Mesothelial cell of epicardium (in vitro differentiated cells): ENCODE measurements at regions not wholly inside any gene's neighbourhood (a gene's known extent, or its start where the extent isn't known, plus 50 kb on each side); places are given as distances from the start of the nearest gene placed in this dataset.

Experiments
- DNase-seq, 2 experiments: peaks; one replicate each; pipeline ENCODE4 v3.0.0; 2021; ENCODE audit warnings: low spot score in 2 of 2; ENCODE audit not compliant: unreplicated experiment in 2 of 2
- H3K27ac Mint-ChIP-seq: 2 replicates; pipeline ENCODE4 v1.8.0; 2021; ENCODE audit warnings: mixed read lengths
- H3K27me3 Mint-ChIP-seq: 2 replicates; pipeline ENCODE4 v1.8.0; 2021; ENCODE audit warnings: low read depth, mixed read lengths
- H3K36me3 Mint-ChIP-seq: 2 replicates; pipeline ENCODE4 v1.8.0; 2021; ENCODE audit warnings: mixed read lengths
- H3K4me1 Mint-ChIP-seq: 2 replicates; pipeline ENCODE4 v1.8.0; 2021; ENCODE audit warnings: mixed read lengths
- H3K4me3 Mint-ChIP-seq: 2 replicates; pipeline ENCODE4 v1.8.0; 2021; ENCODE audit warnings: mild to moderate bottlenecking, moderate library complexity, mixed read lengths
- H3K9me3 Mint-ChIP-seq: 2 replicates; pipeline ENCODE4 v1.8.0; 2021; ENCODE audit warnings: mixed read lengths
- TF ChIP-seq, protein P1 (sequence below): fragments of 200-600 bp; sonication (generic); IDR thresholded peaks from one replicate; pipeline ENCODE4 v1.5.0; 2021; ENCODE audit warnings: antibody characterized with exemption; ENCODE audit not compliant: unreplicated experiment

DNA sequence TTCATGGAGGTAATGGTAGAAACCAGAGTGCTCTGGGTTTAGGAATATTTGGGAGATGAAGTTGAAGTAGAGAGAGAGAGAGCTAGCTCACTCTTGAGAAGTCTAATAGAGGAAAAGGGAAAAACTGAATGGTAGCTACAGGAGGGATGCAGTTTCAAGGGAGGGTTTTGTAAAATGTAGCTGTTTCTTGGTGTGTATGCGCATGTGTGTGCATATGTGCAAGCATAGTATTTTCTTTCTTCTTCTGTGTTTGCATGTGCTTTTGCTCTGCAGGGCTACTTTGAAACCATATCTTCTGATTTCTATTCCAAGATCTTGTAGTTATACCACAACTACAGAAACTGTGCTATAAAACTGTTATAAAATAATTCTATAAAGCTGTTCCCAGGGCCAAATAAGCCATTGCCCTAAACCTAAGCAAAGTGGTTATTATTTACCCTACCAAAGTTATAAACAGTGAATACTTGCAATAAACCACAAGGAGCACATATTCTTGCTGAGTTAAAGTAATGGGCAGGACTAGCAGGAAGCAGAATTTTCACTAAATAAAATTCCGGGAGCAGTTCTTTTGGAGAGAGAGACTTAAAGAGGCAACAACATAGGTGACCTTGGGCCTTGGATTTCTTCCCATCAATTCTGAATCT, 145.3 kb upstream of the ZNF521 start:
- no peak for DNase-seq
- TF ChIP-seq, protein P1, sequence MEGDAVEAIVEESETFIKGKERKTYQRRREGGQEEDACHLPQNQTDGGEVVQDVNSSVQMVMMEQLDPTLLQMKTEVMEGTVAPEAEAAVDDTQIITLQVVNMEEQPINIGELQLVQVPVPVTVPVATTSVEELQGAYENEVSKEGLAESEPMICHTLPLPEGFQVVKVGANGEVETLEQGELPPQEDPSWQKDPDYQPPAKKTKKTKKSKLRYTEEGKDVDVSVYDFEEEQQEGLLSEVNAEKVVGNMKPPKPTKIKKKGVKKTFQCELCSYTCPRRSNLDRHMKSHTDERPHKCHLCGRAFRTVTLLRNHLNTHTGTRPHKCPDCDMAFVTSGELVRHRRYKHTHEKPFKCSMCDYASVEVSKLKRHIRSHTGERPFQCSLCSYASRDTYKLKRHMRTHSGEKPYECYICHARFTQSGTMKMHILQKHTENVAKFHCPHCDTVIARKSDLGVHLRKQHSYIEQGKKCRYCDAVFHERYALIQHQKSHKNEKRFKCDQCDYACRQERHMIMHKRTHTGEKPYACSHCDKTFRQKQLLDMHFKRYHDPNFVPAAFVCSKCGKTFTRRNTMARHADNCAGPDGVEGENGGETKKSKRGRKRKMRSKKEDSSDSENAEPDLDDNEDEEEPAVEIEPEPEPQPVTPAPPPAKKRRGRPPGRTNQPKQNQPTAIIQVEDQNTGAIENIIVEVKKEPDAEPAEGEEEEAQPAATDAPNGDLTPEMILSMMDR, result no peak
- Mint-ChIP-seq H3K9me3 (peaks cover 32% of the 10 kb centered on the region), H3K36me3 (peaks cover 9% of the 10 kb centered on the region), H3K27ac (peak overlapping the region; percentile 73), H3K4me1 (peaks cover 20% of the 10 kb centered on the region), H3K4me3 (no peak overlapping the region), H3K27me3 (no peaks in the 10 kb centered on the region)

DNA sequence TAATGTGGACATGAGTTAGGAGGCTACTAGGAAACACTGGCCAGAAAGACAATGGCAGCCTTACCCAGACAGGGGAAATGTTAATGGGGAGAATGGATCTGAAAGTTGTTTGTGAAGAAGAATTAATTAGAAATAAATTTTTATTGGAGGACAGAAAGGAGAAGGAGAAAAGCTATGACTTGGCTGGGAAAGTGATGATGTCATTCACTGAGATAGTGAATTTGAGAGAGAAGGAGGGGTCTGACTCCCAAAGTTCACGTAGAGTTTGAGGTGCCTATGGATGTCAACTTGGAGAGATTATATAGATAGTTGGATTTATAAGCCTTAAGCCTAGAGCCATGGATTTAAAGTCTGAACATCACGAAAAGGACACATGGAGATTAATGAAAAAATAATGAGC, 144.6 kb upstream of the ZNF521 start:
- TF ChIP-seq, protein P1, result no peak
- no peaks in the 10 kb centered on the region for H3K27me3 Mint-ChIP-seq
- H3K9me3 Mint-ChIP-seq, result peaks cover 32% of the 10 kb centered on the region
- peaks cover 9% of the 10 kb centered on the region for H3K36me3 Mint-ChIP-seq
- peaks cover 20% of the 10 kb centered on the region for H3K4me1 Mint-ChIP-seq
- no peak overlapping the region for H3K4me3 Mint-ChIP-seq
- peak overlapping the region; percentile 73 for H3K27ac Mint-ChIP-seq
- no peak for DNase-seq

DNA sequence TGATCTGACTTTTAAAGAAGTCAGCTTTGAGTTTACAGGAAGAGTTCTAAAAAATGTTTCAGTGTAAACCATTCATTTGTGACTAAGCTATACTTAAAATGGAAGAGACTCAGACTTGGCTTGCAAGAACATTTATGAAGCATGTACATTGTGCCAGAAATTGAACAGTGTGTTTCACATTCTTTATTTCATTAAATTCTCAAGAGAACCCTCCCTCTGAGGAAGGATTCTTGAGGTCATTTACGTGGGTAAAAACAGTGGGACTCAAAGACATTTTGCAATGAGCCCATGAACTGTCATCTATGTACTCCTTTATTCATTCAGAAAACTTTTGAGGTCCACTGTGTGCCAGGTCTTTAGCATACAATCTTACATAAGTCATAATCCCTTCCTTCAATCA, 143.6 kb upstream of the ZNF521 start:
- peak overlapping the region; percentile 73 for H3K27ac Mint-ChIP-seq
- TF ChIP-seq, protein P1, result no peak
- peaks cover 23% of the 10 kb centered on the region for H3K4me1 Mint-ChIP-seq
- no peaks in the 10 kb centered on the region for H3K27me3 Mint-ChIP-seq
- H3K36me3 Mint-ChIP-seq, result peaks cover 9% of the 10 kb centered on the region
- DNase-seq, result no peak
- H3K4me3 Mint-ChIP-seq, result no peak overlapping the region
- H3K9me3 Mint-ChIP-seq, result peaks cover 32% of the 10 kb centered on the region

DNA sequence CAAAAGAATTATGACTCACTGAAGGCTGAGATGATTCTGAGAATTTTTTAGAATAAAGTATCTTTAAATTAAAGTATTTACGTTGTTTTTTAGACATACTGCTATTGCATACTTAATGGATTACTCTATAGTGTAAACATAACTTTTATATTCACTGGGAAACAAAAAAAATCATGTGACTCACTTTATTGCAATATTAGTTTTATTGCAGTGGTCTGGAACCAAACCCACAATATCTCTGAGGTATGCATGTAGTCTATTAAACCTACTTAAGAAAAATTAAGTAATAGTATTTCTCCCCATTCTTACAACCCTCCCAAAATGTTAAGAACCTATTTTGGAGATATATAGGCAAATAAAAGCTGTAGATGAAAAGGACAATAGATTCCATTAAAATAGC, 142.9 kb upstream of the ZNF521 start:
- peaks cover 29% of the 10 kb centered on the region for H3K4me1 Mint-ChIP-seq
- no peaks in the 10 kb centered on the region for H3K27me3 Mint-ChIP-seq
- H3K9me3 Mint-ChIP-seq, result peaks cover 32% of the 10 kb centered on the region
- H3K36me3 Mint-ChIP-seq, result peaks cover 9% of the 10 kb centered on the region
- TF ChIP-seq, protein P1, result no peak
- no peak overlapping the region for H3K4me3 Mint-ChIP-seq
- no peak overlapping the region for H3K27ac Mint-ChIP-seq
- no peak for DNase-seq

DNA sequence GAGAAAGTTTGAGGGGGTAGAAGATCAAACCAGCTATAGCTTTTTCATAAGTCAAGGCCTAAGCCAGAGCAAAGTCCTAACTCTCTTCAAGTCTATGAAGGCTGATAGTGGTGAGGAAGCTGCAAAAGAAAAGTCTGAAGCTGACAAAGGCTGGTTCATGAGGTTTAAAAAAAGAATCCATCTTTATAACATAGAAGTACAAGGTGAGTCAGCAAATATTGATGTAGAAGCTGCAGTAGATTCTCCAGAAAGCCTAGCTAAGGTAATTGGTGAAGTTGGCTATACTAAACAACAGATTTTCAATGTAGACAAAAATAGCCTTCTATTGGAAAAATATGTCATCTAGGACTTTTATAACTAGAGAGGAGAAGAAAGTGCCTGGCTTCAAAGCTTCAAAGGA, 141.4 kb upstream of the ZNF521 start:
- Mint-ChIP-seq H3K27me3 (no peaks in the 10 kb centered on the region), H3K36me3 (peaks cover 9% of the 10 kb centered on the region), H3K4me3 (no peak overlapping the region), H3K9me3 (peaks cover 26% of the 10 kb centered on the region), H3K27ac (no peak overlapping the region), H3K4me1 (peaks cover 29% of the 10 kb centered on the region)
- no peak for DNase-seq
- TF ChIP-seq, protein P1, result no peak

DNA sequence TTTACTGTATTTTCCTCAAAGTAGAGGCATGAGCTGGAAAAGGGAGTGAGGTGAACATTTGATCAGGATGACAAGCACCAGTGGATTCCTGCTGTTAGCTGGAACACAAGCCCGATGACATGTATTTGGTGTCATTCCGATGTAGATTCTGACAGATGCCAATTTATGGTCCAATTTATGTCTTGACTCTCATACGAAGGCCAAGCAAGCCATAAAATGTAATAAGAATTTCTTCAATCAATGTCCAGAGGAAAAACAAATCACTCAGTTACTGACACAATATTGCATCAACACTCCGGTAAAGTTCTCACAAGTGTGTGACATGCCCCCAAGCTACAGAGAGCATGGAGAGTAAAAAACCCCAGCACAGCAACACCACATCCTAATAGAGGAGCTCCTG, 138.3 kb upstream of the ZNF521 start:
- Mint-ChIP-seq H3K27me3 (no peaks in the 10 kb centered on the region), H3K4me1 (peaks cover 9% of the 10 kb centered on the region), H3K4me3 (no peak overlapping the region), H3K27ac (no peak overlapping the region), H3K36me3 (peaks cover 9% of the 10 kb centered on the region), H3K9me3 (peaks cover 24% of the 10 kb centered on the region)
- TF ChIP-seq, protein P1, result no peak
- DNase-seq, result no peak
